ENCODE measurements at regions not wholly inside any gene's neighbourhood (a gene's known extent, or its start where the extent isn't known, plus 50 kb on each side); places are given as distances from the start of the nearest gene placed in this dataset.

GRCh38 chr6:170048615-170049256, 242.1 kb downstream of the DLL1 start:
- no peak for TF ChIP-seq CTCF (IDR thresholded peaks at IDR 0.05)
- no peak for TF ChIP-seq EP300 (IDR thresholded peaks at IDR 0.05)
- TF ChIP-seq POLR2A (IDR thresholded peaks at IDR 0.05; ENCODE audit: low read depth): no peak

All from esophagus muscularis mucosa (tissue), 4 donors.